ENCODE measurements at regions not wholly inside any gene's neighbourhood (a gene's known extent, or its start where the extent isn't known, plus 50 kb on each side); places are given as distances from the start of the nearest gene placed in this dataset.

DNA sequence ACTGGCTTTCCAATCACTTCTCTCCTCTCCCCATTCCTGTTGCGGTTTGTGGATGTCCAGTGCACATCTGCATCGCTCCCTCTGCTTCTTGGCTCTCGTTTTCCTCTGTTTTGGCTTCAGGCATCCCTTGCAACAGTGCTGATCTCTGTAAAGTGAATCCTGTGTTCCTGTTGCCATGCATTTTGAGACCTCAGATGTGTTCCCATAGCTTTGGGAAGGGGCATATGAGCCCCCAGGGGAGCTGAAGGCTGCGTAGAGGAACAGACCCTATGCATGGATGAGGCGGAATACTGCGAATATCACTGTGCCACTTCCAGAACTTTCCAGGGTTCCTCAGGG, 168.4 kb upstream of the HAAO start:
- Mint-ChIP-seq H3K36me3 (ENCODE audit: low read depth) (no peaks in the 10 kb centered on the region), H3K27me3 (ENCODE audit: low read depth) (no peaks in the 10 kb centered on the region), H3K4me3 (ENCODE audit: unreplicated experiment) (no peak overlapping the region), H3K4me1 (ENCODE audit: low read depth) (peaks cover 68% of the 10 kb centered on the region), H3K27ac (ENCODE audit: unreplicated experiment) (peak overlapping the region; percentile 45), H3K9me3 (ENCODE audit: low read depth) (no peaks in the 10 kb centered on the region)
- DNase-seq (ENCODE audit: low spot score) = no peak
- TF ChIP-seq, protein P1, sequence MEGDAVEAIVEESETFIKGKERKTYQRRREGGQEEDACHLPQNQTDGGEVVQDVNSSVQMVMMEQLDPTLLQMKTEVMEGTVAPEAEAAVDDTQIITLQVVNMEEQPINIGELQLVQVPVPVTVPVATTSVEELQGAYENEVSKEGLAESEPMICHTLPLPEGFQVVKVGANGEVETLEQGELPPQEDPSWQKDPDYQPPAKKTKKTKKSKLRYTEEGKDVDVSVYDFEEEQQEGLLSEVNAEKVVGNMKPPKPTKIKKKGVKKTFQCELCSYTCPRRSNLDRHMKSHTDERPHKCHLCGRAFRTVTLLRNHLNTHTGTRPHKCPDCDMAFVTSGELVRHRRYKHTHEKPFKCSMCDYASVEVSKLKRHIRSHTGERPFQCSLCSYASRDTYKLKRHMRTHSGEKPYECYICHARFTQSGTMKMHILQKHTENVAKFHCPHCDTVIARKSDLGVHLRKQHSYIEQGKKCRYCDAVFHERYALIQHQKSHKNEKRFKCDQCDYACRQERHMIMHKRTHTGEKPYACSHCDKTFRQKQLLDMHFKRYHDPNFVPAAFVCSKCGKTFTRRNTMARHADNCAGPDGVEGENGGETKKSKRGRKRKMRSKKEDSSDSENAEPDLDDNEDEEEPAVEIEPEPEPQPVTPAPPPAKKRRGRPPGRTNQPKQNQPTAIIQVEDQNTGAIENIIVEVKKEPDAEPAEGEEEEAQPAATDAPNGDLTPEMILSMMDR (IDR thresholded peaks at IDR 0.05) = no peak

DNA sequence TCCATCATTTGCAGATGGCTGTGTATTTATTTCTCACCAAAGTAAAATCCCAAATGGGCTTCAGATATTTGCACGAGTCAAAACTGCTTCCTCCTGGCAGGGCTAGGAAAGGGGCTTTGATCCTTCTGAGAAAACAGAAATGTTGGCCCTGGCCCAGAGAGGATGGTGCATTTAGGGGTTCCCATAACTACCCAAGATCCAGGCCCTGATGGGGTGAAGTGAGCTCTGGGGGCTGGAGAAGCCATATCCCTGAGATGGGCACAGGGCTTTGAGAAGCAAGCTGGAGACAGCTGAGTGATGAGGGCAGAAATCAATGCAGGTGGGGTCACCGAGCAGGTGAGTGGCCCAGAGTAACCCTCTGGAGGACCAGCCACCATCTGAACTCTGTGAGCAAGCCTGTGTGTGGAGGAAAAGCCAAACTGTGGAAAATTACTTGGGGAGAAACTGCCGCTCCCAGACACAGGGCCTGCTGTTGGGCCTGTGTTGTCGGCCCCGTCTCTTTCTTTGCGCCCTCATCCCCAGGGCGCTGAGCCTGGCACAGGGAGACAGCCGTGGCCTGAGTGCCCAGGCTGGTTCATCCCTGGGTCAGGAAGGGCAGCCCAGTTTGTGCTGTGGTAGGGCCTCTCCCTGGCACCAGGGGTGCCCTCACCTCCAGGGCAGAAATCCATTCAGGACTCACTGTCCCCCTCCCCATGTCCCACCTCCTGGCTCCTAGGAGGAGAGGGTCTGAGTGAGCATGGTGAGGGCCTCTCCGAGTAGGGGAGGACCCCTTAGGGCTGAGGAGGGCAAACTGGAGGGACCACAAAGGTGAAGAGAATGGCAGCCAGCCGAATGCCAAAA, 167.8 kb upstream of the HAAO start:
- Mint-ChIP-seq H3K27me3 (ENCODE audit: low read depth) (no peaks in the 10 kb centered on the region), H3K4me1 (ENCODE audit: low read depth) (peaks cover 68% of the 10 kb centered on the region), H3K4me3 (ENCODE audit: unreplicated experiment) (no peak overlapping the region), H3K9me3 (ENCODE audit: low read depth) (no peaks in the 10 kb centered on the region), H3K27ac (ENCODE audit: unreplicated experiment) (peak overlapping the region; percentile 83), H3K36me3 (ENCODE audit: low read depth) (no peaks in the 10 kb centered on the region)
- TF ChIP-seq, protein P1 (IDR thresholded peaks at IDR 0.05) = no peak
- no peak for DNase-seq (ENCODE audit: low spot score)

DNA sequence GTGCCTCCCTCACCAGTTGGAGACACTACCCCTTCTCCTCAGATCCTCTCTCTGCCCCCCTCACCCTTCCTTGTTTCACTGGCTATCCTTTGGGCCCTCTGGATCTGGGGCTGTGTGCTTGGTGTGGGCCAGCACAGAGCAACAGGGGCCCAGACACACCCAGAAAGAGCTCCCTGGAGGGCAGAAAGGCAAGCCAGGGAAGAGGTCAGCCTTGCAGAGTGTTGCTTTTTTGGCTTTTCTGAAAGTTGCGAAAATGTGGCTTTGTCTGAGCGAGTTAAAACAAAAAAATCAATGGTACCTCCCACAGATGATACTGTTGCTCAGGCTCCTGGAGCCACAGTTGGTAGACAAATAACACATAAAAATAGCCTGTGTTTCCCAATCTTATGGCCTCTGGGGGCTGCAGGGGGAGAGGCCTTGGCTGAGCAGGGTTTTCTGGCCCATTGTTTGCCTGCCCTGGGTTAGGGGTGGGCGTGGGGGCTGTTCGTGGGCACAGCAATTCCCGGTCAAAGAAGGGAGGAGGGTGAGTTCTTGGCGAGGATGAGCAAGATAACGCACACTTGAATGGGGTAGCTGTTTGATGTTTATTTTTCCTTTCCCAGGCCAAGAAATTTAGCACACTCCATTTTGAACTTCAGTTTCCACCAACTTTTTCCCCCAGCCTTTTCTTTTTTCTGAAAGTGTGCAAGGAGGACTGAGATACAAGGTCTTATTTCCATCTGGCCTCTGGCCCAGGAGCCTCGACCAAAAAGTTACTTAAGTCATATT, 167.0 kb upstream of the HAAO start:
- H3K36me3 Mint-ChIP-seq (ENCODE audit: low read depth) = no peaks in the 10 kb centered on the region
- H3K27me3 Mint-ChIP-seq (ENCODE audit: low read depth) = no peaks in the 10 kb centered on the region
- no peak for DNase-seq (ENCODE audit: low spot score)
- peaks cover 68% of the 10 kb centered on the region for H3K4me1 Mint-ChIP-seq (ENCODE audit: low read depth)
- H3K4me3 Mint-ChIP-seq (ENCODE audit: unreplicated experiment) = no peak overlapping the region
- peak overlapping the region; percentile 83 for H3K27ac Mint-ChIP-seq (ENCODE audit: unreplicated experiment)
- H3K9me3 Mint-ChIP-seq (ENCODE audit: low read depth) = no peaks in the 10 kb centered on the region
- TF ChIP-seq, protein P1 (IDR thresholded peaks at IDR 0.05) = no peak

DNA sequence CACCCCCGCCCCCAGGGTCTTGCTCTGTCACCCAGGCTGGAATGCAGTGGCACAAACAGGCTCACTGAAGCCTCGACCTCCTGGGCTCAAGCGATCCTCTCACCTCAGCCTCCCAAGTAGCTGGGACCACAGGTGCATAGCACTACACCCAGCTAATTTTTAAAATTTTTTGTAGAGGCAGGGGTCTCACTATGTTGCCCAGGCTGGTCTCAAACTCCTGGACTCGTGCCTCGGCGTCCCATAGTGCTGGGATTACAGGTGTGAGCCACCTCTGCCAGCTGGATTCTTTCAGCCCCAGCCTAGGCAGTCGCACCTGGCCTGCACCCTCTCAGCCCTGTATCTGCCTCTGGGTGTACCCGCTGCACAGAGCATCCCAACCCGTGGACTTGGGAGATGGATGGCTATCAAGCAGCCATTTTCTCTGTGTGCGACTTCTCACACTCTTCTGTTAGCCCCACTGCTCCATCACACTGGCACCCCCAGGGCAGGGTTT, 166.4 kb upstream of the HAAO start:
- Mint-ChIP-seq H3K9me3 (ENCODE audit: low read depth) (no peaks in the 10 kb centered on the region), H3K36me3 (ENCODE audit: low read depth) (no peaks in the 10 kb centered on the region), H3K27ac (ENCODE audit: unreplicated experiment) (no peak overlapping the region), H3K4me1 (ENCODE audit: low read depth) (peaks cover 70% of the 10 kb centered on the region), H3K4me3 (ENCODE audit: unreplicated experiment) (no peak overlapping the region), H3K27me3 (ENCODE audit: low read depth) (no peaks in the 10 kb centered on the region)
- no peak for DNase-seq (ENCODE audit: low spot score)
- TF ChIP-seq, protein P1 (IDR thresholded peaks at IDR 0.05) = no peak

DNA sequence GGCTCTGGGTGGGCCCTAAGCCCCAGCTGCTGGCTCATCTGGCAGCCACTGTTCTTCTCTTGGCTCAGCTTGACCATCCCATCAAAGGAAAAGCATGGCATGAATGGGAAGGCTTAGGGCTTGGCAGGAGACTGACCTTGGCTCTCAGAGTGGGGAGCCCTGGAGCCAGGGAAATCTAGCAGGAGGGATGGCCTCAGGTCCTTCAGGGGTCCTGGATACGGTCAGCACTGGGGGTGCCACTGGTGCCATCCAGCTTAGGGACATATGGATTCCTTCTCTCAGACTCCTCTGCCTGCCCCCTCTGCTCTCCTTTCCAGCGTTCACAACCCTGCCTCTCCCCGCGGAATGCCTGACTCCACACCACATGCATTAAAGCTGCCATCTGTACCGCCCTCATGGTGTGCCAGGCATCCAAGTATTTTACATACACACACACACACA, 165.5 kb upstream of the HAAO start:
- H3K9me3 Mint-ChIP-seq (ENCODE audit: low read depth) = no peaks in the 10 kb centered on the region
- H3K27me3 Mint-ChIP-seq (ENCODE audit: low read depth) = no peaks in the 10 kb centered on the region
- H3K4me3 Mint-ChIP-seq (ENCODE audit: unreplicated experiment) = no peak overlapping the region
- H3K36me3 Mint-ChIP-seq (ENCODE audit: low read depth) = no peaks in the 10 kb centered on the region
- no peak overlapping the region for H3K27ac Mint-ChIP-seq (ENCODE audit: unreplicated experiment)
- H3K4me1 Mint-ChIP-seq (ENCODE audit: low read depth) = peaks cover 66% of the 10 kb centered on the region
- TF ChIP-seq, protein P1 (IDR thresholded peaks at IDR 0.05) = no peak
- no peak for DNase-seq (ENCODE audit: low spot score)
